ENCODE measurements at regions not wholly inside any gene's neighbourhood (a gene's known extent, or its start where the extent isn't known, plus 50 kb on each side); places are given as distances from the start of the nearest gene placed in this dataset.

DNA sequence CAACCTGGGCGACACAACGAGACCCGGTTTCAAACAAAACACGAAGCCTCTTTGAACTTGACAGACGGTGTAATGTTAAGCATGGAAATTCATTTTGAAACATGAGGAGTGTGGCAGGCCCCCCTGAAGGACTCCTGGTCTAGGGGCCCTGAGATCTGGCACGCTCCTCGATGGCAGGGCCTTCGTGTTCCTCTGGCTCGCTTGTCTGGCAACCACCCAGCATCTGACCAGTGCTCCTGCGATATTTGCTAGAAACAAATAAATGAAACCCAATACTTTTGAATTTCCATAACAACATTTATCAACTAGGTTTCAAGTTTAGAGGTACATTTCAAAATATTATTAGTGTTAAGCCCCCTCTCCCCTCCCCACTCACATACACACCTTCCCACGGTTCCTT, 193.0 kb downstream of the ERCC6L2 start:
- TF ChIP-seq, protein P1, sequence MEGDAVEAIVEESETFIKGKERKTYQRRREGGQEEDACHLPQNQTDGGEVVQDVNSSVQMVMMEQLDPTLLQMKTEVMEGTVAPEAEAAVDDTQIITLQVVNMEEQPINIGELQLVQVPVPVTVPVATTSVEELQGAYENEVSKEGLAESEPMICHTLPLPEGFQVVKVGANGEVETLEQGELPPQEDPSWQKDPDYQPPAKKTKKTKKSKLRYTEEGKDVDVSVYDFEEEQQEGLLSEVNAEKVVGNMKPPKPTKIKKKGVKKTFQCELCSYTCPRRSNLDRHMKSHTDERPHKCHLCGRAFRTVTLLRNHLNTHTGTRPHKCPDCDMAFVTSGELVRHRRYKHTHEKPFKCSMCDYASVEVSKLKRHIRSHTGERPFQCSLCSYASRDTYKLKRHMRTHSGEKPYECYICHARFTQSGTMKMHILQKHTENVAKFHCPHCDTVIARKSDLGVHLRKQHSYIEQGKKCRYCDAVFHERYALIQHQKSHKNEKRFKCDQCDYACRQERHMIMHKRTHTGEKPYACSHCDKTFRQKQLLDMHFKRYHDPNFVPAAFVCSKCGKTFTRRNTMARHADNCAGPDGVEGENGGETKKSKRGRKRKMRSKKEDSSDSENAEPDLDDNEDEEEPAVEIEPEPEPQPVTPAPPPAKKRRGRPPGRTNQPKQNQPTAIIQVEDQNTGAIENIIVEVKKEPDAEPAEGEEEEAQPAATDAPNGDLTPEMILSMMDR (IDR thresholded peaks at IDR 0.05) = no peak
- TF ChIP-seq POLR2A (IDR thresholded peaks at IDR 0.05) = no peak
